GM23338 (cell line): ENCODE measurements at regions not wholly inside any gene's neighbourhood (a gene's known extent, or its start where the extent isn't known, plus 50 kb on each side); places are given as distances from the start of the nearest gene placed in this dataset.

Source experiments
- ATAC-seq: fragments of 200-7000 bp; cut with Tn5 transposase; 3 replicates; pipeline ENCODE4 v1.9.1; 2020
- DNase-seq: peaks from one replicate; pipeline ENCODE4 v3.0.0-alpha.2; 2015; ENCODE audit warnings: low spot score
- H2AFZ ChIP-seq: fragments of 200-600 bp; sonication (generic); 2 replicates; pipeline ENCODE4 v1.8.0; 2016; ENCODE audit warnings: antibody characterized with exemption, mild to moderate bottlenecking, moderate library complexity
- H3F3A ChIP-seq: fragments of 200-600 bp; sonication (generic); replicated peaks from 2 replicates; pipeline ENCODE4 v1.8.0; 2017; ENCODE audit warnings: antibody characterized with exemption, mixed run types, low read depth
- H3K27ac ChIP-seq: fragments of 200-600 bp; sonication (generic); 2 replicates; pipeline ENCODE4 v1.6.1; 2016; ENCODE audit warnings: low read depth
- H3K27me3 ChIP-seq: fragments of 200-600 bp; sonication (generic); 2 replicates; pipeline ENCODE4 v1.8.0; 2016; ENCODE audit warnings: mild to moderate bottlenecking, mixed run types, moderate library complexity; ENCODE audit not compliant: insufficient read depth
- H3K36me3 ChIP-seq: fragments of 200-600 bp; sonication (generic); 2 replicates; pipeline ENCODE4 v1.8.0; 2016; ENCODE audit warnings: mild to moderate bottlenecking; ENCODE audit not compliant: insufficient read depth
- H3K4me1 ChIP-seq: fragments of 200-600 bp; sonication (generic); 2 replicates; pipeline ENCODE4 v1.8.0; 2016; ENCODE audit warnings: mild to moderate bottlenecking, moderate library complexity; ENCODE audit not compliant: insufficient read depth
- H3K4me2 ChIP-seq: fragments of 200-600 bp; sonication (generic); 2 replicates; pipeline ENCODE4 v1.7.1; 2017; ENCODE audit warnings: mixed run types
- H3K4me3 ChIP-seq: fragments of 200-600 bp; sonication (generic); 2 replicates; pipeline ENCODE4 v1.6.1; 2016; ENCODE audit warnings: mixed run types
- H3K79me2 ChIP-seq: fragments of 200-600 bp; sonication (generic); replicated peaks from 2 replicates; pipeline ENCODE4 v1.8.0; 2017; ENCODE audit warnings: mild to moderate bottlenecking; ENCODE audit not compliant: insufficient read depth
- H3K9me2 ChIP-seq: fragments of 200-600 bp; sonication (generic); 2 replicates; pipeline ENCODE4 v1.8.0; 2017; ENCODE audit not compliant: insufficient read depth
- H4K20me1 ChIP-seq: fragments of 200-600 bp; sonication (generic); replicated peaks from 2 replicates; pipeline ENCODE4 v1.8.0; 2017; ENCODE audit warnings: mild to moderate bottlenecking; ENCODE audit not compliant: insufficient read depth
- H3K27ac Mint-ChIP-seq: 2 replicates; pipeline ENCODE4 v1.8.0; 2020; ENCODE audit warnings: inconsistent platforms, mild to moderate bottlenecking, moderate library complexity, mixed read lengths
- H3K27me3 Mint-ChIP-seq: 3 replicates; pipeline ENCODE4 v1.8.0; 2022; ENCODE audit warnings: low read depth, mild to moderate bottlenecking, moderate library complexity, mixed read lengths, inconsistent platforms; ENCODE audit not compliant: insufficient read depth, poor library complexity
- H3K36me3 Mint-ChIP-seq: 3 replicates; pipeline ENCODE4 v1.8.0; 2021; ENCODE audit warnings: low read depth, mild to moderate bottlenecking, inconsistent platforms, moderate library complexity, mixed read lengths
- H3K4me1 Mint-ChIP-seq: 3 replicates; pipeline ENCODE4 v1.8.0; 2020; ENCODE audit warnings: mild to moderate bottlenecking, inconsistent platforms, mixed read lengths
- H3K4me3 Mint-ChIP-seq: 3 replicates; pipeline ENCODE4 v1.8.0; 2021; ENCODE audit warnings: moderate library complexity, mild to moderate bottlenecking, inconsistent platforms, mixed read lengths
- H3K9me3 Mint-ChIP-seq: 3 replicates; pipeline ENCODE4 v1.8.0; 2020; ENCODE audit warnings: moderate library complexity, mild to moderate bottlenecking, inconsistent platforms, mixed read lengths
- CREB1 ChIP-seq: fragments of 250-450 bp; sonication (Bioruptor Pico); IDR thresholded peaks from 2 replicates; pipeline ENCODE4 v1.5.0; 2020; ENCODE audit warnings: low read depth, mild to moderate bottlenecking, moderate library complexity
- ETS1 ChIP-seq: IDR thresholded peaks from 2 replicates; pipeline ENCODE4 v1.6.1; 2016; ENCODE audit warnings: antibody characterized with exemption
- EZH2 ChIP-seq: fragments of 200-600 bp; sonication (generic); IDR thresholded peaks from one replicate; pipeline ENCODE4 v1.8.0; 2017; ENCODE audit warnings: antibody characterized with exemption, mild to moderate bottlenecking, low read depth; ENCODE audit not compliant: unreplicated experiment
- EZH2phosphoT487 ChIP-seq: fragments of 200-600 bp; sonication (generic); IDR thresholded peaks from one replicate; pipeline ENCODE4 v1.8.1; 2018; ENCODE audit warnings: antibody characterized with exemption; ENCODE audit not compliant: unreplicated experiment
- JUNB ChIP-seq: IDR thresholded peaks from one replicate; pipeline ENCODE4 v1.6.1; 2016; ENCODE audit warnings: antibody characterized with exemption; ENCODE audit not compliant: unreplicated experiment
- POLR2AphosphoS5 ChIP-seq: IDR thresholded peaks from 2 replicates; pipeline ENCODE4 v1.6.1; 2016; ENCODE audit warnings: antibody characterized with exemption, low read depth
- STAT1 ChIP-seq: IDR thresholded peaks from one replicate; pipeline ENCODE4 v1.6.1; 2016; ENCODE audit warnings: antibody characterized with exemption; ENCODE audit not compliant: unreplicated experiment
- ZNF114 ChIP-seq: fragments of 250-450 bp; sonication (Bioruptor Pico); IDR thresholded peaks from 2 replicates; pipeline ENCODE4 v1.5.0; 2020; ENCODE audit warnings: mild to moderate bottlenecking, moderate library complexity
- ZNF331 ChIP-seq: fragments of 250-450 bp; sonication (Bioruptor Pico); IDR thresholded peaks from 2 replicates; pipeline ENCODE4 v1.5.0; 2020; ENCODE audit warnings: low read depth, mild to moderate bottlenecking, moderate library complexity
- TF ChIP-seq, protein P1 (sequence below): fragments of 250-450 bp; sonication (Bioruptor Pico); IDR thresholded peaks from 2 replicates; pipeline ENCODE4 v1.5.0; 2020; ENCODE audit warnings: mild to moderate bottlenecking, moderate library complexity
- TF ChIP-seq, protein P2 (sequence below), 2 experiments: fragments of 200-600 bp in 1 of 2; sonication (generic) in 1 of 2; conservative IDR thresholded peaks; 2 replicates each; pipeline versions ENCODE4 v1.5.1 to v1.6.1; 2016 to 2017; ENCODE audit warnings: antibody characterized with exemption in 2 of 2, low read depth in 2 of 2, mild to moderate bottlenecking in 2 of 2, moderate library complexity in 1 of 2
- TF ChIP-seq, protein P3 (sequence below): IDR thresholded peaks from one replicate; pipeline ENCODE4 v1.6.1; 2018; ENCODE audit warnings: antibody characterized with exemption; ENCODE audit not compliant: unreplicated experiment

GRCh38 chr6:55047451-55048044 lies 126.8 kb upstream of the HCRTR2 start (continued):
- TF ChIP-seq, protein P1, sequence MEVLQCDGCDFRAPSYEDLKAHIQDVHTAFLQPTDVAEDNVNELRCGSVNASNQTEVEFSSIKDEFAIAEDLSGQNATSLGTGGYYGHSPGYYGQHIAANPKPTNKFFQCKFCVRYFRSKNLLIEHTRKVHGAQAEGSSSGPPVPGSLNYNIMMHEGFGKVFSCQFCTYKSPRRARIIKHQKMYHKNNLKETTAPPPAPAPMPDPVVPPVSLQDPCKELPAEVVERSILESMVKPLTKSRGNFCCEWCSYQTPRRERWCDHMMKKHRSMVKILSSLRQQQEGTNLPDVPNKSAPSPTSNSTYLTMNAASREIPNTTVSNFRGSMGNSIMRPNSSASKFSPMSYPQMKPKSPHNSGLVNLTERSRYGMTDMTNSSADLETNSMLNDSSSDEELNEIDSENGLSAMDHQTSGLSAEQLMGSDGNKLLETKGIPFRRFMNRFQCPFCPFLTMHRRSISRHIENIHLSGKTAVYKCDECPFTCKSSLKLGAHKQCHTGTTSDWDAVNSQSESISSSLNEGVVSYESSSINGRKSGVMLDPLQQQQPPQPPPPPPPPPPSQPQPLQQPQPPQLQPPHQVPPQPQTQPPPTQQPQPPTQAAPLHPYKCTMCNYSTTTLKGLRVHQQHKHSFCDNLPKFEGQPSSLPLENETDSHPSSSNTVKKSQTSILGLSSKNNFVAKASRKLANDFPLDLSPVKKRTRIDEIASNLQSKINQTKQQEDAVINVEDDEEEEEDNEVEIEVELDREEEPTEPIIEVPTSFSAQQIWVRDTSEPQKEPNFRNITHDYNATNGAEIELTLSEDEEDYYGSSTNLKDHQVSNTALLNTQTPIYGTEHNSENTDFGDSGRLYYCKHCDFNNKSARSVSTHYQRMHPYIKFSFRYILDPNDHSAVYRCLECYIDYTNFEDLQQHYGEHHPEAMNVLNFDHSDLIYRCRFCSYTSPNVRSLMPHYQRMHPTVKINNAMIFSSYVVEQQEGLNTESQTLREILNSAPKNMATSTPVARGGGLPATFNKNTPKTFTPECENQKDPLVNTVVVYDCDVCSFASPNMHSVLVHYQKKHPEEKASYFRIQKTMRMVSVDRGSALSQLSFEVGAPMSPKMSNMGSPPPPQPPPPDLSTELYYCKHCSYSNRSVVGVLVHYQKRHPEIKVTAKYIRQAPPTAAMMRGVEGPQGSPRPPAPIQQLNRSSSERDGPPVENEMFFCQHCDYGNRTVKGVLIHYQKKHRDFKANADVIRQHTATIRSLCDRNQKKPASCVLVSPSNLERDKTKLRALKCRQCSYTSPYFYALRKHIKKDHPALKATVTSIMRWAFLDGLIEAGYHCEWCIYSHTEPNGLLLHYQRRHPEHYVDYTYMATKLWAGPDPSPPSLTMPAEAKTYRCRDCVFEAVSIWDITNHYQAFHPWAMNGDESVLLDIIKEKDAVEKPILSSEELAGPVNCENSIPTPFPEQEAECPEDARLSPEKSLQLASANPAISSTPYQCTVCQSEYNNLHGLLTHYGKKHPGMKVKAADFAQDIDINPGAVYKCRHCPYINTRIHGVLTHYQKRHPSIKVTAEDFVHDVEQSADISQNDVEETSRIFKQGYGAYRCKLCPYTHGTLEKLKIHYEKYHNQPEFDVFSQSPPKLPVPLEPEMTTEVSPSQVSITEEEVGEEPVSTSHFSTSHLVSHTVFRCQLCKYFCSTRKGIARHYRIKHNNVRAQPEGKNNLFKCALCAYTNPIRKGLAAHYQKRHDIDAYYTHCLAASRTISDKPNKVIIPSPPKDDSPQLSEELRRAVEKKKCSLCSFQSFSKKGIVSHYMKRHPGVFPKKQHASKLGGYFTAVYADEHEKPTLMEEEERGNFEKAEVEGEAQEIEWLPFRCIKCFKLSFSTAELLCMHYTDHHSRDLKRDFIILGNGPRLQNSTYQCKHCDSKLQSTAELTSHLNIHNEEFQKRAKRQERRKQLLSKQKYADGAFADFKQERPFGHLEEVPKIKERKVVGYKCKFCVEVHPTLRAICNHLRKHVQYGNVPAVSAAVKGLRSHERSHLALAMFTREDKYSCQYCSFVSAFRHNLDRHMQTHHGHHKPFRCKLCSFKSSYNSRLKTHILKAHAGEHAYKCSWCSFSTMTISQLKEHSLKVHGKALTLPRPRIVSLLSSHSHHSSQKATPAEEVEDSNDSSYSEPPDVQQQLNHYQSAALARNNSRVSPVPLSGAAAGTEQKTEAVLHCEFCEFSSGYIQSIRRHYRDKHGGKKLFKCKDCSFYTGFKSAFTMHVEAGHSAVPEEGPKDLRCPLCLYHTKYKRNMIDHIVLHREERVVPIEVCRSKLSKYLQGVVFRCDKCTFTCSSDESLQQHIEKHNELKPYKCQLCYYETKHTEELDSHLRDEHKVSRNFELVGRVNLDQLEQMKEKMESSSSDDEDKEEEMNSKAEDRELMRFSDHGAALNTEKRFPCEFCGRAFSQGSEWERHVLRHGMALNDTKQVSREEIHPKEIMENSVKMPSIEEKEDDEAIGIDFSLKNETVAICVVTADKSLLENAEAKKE (CRISPR knock-in tag): no peak
- no peak for TF ChIP-seq ZNF331 (CRISPR knock-in tag)

DNA sequence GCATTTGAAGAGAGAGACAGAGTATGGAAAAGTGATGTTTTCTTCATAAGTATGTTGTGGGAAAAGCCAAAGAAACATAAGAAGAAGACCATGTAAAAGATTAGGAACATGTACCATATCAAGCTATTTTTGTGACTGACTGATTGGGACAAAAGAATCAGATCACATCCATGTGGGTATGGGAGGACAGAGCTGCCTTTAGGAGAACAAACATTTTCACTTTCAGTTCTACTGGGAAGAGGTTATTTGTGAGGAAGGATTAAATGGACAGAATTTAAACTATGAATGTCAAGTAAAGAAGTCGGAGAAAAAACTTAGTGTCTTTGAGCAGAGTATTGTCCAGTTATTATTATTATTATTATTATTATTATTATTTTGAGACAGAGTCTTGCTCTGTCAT lies 124.4 kb upstream of the HCRTR2 start:
- Histone ChIP-seq H2AFZ (no peak overlapping the region), H3K4me1 (peaks cover 6% of the 10 kb centered on the region; the same call in 1 of the 2 replicates), H3K4me3 (no peak overlapping the region), H3K27me3 (no peaks in the 10 kb centered on the region), H3K79me2 (no peaks in the 10 kb centered on the region), H3K27ac (no peak overlapping the region), H3K4me2 (no peak overlapping the region), H3K36me3 (no peaks in the 10 kb centered on the region), H4K20me1 (no peaks in the 10 kb centered on the region), H3K9me2 (no peaks in the 10 kb centered on the region), H3F3A (no peaks in the 10 kb centered on the region)
- no peak overlapping the region for H3K27ac Mint-ChIP-seq
- H3K27me3 Mint-ChIP-seq: no peaks in the 10 kb centered on the region
- H3K36me3 Mint-ChIP-seq: no peaks in the 10 kb centered on the region
- H3K9me3 Mint-ChIP-seq: no peaks in the 10 kb centered on the region
- H3K4me3 Mint-ChIP-seq: no peak overlapping the region
- DNase-seq: no peak
- ATAC-seq: no peak
- peaks cover 6% of the 10 kb centered on the region; the same call in 2 of the 3 replicates for H3K4me1 Mint-ChIP-seq
- TF ChIP-seq EZH2phosphoT487 (no peak), ETS1 (no peak), CREB1 (CRISPR knock-in tag) (no peak), ZNF114 (CRISPR knock-in tag) (no peak), EZH2 (no peak), POLR2AphosphoS5 (no peak), STAT1 (no peak), ZNF331 (CRISPR knock-in tag) (no peak), JUNB (no peak)
- TF ChIP-seq, protein P2, sequence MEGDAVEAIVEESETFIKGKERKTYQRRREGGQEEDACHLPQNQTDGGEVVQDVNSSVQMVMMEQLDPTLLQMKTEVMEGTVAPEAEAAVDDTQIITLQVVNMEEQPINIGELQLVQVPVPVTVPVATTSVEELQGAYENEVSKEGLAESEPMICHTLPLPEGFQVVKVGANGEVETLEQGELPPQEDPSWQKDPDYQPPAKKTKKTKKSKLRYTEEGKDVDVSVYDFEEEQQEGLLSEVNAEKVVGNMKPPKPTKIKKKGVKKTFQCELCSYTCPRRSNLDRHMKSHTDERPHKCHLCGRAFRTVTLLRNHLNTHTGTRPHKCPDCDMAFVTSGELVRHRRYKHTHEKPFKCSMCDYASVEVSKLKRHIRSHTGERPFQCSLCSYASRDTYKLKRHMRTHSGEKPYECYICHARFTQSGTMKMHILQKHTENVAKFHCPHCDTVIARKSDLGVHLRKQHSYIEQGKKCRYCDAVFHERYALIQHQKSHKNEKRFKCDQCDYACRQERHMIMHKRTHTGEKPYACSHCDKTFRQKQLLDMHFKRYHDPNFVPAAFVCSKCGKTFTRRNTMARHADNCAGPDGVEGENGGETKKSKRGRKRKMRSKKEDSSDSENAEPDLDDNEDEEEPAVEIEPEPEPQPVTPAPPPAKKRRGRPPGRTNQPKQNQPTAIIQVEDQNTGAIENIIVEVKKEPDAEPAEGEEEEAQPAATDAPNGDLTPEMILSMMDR (conservative IDR thresholded peaks at IDR 0.05; ENCODE audit: low read depth in 2 of 2): no peak
- TF ChIP-seq, protein P3, sequence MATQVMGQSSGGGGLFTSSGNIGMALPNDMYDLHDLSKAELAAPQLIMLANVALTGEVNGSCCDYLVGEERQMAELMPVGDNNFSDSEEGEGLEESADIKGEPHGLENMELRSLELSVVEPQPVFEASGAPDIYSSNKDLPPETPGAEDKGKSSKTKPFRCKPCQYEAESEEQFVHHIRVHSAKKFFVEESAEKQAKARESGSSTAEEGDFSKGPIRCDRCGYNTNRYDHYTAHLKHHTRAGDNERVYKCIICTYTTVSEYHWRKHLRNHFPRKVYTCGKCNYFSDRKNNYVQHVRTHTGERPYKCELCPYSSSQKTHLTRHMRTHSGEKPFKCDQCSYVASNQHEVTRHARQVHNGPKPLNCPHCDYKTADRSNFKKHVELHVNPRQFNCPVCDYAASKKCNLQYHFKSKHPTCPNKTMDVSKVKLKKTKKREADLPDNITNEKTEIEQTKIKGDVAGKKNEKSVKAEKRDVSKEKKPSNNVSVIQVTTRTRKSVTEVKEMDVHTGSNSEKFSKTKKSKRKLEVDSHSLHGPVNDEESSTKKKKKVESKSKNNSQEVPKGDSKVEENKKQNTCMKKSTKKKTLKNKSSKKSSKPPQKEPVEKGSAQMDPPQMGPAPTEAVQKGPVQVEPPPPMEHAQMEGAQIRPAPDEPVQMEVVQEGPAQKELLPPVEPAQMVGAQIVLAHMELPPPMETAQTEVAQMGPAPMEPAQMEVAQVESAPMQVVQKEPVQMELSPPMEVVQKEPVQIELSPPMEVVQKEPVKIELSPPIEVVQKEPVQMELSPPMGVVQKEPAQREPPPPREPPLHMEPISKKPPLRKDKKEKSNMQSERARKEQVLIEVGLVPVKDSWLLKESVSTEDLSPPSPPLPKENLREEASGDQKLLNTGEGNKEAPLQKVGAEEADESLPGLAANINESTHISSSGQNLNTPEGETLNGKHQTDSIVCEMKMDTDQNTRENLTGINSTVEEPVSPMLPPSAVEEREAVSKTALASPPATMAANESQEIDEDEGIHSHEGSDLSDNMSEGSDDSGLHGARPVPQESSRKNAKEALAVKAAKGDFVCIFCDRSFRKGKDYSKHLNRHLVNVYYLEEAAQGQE: no peak
